ENCODE measurements at regions not wholly inside any gene's neighbourhood (a gene's known extent, or its start where the extent isn't known, plus 50 kb on each side); places are given as distances from the start of the nearest gene placed in this dataset.
"Not testable (repeated sequence)": the region's sequence is repeated elsewhere in the genome, so short reads cannot be mapped to it uniquely, and the experiment has no call there.

DNA sequence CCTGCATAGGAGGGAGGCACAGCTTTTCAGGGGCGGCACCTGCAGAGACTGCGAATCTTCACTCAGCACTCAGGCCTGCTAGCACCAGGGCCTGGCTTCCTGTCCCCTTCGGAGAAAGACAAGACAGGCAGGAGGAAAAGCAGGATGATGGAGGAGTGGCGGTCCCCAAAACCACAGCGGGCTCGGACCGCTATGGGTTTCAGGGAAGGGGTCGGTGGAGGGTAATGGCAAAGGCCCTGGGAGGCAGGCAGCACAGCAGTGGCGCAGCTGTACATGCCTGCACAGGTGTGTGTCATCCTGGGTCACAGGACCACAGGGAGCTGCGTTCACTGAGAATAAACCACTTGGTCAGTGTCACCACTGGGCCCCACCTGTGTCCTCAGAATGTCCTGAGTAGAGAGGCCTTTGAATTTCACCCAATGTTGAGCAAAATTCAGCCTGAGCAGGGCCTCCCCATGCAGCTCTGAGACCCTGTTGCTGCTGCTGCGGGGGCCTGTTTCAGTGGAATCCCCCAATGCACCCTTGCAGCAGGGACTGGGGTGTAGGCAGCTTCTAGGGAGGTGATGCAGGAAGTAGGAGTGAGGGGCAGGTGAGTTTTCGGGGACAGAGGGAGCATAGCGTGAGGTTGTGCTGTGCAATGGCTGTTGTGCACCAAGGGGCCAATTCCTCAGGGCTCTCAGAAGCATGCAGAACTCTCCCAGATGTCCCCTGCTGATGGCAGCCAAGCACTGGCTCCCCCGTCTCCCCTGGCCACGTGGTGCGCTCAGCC lies 90.6 kb upstream of the PPP2R2D start:
- no peak for DNase-seq

- no peak for DNase-seq
Observed at GRCh38 chr10:131810805-131811629, 89.8 kb upstream of the PPP2R2D start.

DNA sequence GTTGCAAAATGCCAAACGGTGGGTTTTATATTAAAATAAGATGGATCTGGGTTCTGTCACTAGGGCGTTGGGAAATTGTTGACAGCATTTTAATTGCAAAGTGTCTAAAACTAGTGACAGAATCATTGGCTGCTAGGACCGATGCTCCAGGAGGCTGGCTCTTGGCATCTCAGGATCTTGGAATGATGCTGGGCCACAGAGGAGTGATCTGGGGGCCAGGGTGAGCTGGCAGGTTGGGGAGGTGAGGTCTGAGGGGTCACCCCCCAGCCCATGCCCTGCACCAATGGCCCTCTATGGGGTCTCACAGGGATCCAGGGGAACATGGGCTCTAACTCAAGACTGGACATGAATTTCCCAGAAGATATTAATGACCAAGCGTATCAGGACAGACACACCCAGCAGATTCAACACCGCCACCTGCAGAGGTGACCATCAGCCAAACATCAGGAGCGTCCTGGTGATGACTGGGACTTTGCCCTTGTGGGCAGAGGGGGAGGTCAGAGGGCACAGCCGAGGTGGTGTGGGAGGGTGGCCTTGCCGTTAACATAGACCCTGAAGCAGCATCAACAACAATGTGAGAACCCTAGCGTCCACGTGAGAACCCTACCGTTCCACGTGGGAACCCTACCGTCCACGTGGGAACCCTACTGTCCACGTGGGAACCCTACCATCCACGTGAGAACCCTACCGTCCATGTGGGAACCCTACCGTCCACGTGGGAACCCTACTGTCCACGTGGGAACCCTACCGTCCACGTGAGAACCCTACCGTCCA lies 89.0 kb upstream of the PPP2R2D start:
- no peak for DNase-seq

DNA sequence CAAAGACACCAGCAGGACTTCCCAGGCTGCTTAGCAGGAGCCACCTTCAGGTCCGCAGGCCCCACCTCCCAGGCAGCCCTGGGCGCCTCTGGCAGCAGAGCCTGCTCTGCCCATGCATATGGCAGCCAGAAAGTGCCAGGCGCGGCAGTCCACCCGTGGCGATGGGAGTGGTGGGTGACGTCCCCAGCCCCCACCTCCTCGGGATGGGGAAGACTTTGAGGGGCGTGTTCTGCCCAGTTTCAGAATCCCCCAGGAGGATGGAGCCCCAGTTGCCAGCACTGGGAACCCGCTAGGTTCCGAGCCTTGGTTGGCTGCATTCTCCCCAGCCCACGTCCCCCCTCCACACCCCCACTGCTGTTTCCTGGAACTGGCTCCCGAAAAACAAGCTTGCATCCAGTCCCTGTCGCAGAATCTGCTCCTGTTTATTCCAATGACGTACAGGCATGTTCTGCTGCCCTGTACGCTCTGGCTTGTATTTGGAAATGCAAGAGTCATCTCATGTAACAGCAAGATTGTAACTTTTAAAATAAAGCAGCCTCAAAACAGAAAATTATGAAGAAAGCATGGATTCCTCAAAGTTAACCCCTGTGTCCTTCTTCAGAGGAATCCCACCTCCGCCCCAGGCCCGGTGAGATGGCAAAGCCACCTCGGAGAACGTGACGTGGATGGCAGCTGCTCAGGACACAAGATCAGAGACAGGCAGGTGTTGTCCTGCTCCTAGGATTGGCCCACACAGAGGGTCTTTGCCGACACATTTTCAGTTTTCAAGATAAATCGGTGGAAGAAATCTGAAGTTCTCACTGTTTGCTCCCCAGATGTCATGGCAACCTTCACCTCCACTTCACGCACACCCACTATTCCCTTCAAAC lies 87.8 kb upstream of the PPP2R2D start:
- DNase-seq, result peak; percentile 3

DNA sequence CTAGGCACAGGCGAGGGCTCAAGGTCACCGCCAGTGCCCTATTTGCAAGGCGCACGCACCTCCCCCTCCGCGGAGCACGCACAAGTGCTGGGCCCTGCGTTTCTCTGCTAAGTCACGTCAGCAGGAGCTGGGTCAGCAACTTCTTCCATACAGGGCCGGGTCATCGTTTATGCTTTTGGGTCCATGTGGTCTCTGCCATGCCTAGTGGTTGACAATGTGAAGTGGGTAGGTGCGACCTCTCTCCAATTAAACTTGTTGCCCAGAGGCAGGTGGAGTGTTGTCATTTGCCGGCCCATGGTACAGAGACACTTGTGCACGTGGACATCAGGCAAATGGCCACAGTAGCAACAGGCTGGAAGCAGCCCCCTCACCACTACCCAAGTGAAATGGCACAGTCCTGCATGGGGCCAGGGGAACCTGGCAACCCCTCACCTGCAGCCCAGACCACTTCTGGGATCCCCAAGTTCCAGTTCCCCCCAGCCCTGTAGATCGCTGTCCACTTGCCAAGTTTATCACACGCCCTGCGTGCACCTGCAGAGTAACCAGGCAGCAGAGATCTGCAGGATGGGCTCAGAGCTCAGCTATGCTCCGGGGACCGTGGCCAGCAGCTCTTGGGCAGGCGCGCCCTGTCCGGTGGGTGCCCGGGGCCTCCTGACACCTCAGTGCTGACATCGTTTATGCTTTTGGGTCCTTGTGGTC lies 86.1 kb upstream of the PPP2R2D start:
- DNase-seq, result peak; percentile 4

DNA sequence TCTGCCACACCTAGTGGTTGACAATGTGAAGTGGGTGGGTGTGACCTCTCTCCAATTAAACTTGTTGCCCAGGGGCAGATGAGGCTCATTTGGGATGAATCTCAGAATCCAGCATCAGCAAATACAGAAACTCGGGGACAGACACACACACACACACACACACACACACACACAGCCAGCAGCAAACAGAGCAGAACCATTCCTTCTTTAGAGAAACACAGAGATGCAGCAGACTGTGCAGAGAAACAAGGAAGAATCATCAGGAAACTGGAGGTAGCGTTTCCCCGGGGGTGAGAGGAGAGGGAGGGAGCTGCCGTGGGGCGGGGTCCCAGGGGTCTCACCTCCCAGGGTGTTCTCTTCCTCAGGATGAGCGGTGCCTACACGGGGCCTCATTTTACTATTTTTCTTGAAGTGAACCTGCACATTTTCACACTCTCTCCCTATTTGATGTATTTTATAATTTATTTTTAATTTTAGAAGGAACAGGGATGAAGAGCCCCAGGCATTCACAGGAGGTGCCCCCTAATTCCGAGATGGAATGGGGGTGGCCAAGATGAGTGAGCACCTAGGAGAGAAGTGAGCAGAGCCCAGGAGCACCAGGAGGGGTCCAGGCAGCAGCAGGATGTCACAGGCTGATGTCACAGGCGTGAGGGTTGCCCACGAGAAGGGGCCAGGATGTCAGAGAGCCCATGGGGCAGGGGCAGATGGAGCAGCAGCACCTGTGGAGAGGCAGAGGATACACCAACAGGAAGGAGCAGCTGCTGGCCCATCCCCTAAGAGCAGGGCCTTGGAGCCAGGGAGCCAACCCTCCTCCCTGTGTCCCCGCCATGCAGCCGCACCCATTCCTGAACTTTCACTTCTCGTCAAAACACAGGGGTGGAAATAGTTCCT lies 85.3 kb upstream of the PPP2R2D start:
- peak; percentile 5 for DNase-seq

DNA sequence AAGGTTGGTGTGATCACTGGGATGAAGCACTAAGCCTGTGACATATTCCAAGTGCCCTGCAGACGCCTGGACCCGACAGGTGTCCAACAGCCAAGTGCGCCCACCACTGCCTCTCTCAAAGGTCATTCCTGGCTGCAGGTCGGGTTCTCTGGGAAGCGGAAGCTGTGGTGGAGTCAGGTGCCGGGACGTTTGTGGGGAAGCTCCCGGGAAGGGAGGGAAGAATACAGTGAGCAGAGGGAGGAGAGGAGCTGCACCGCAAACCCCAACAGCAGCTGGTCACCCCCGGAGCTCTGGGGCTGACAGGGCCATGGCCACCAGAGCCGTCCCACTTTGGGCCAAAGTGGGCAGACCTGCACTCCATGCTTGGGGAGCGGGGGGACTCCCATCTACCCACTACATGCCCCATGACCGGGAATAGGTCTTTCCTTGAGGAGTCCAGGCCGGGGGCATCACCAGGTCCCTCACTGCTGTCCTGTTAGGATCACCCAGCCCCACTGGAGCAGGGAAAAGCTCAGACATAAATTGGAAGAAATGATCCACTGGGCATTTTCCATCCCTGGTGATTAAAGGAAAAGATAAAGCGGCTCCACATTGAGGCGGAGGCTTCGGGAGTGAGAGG lies 84.5 kb upstream of the PPP2R2D start:
- peak; percentile 9 for DNase-seq

DNA sequence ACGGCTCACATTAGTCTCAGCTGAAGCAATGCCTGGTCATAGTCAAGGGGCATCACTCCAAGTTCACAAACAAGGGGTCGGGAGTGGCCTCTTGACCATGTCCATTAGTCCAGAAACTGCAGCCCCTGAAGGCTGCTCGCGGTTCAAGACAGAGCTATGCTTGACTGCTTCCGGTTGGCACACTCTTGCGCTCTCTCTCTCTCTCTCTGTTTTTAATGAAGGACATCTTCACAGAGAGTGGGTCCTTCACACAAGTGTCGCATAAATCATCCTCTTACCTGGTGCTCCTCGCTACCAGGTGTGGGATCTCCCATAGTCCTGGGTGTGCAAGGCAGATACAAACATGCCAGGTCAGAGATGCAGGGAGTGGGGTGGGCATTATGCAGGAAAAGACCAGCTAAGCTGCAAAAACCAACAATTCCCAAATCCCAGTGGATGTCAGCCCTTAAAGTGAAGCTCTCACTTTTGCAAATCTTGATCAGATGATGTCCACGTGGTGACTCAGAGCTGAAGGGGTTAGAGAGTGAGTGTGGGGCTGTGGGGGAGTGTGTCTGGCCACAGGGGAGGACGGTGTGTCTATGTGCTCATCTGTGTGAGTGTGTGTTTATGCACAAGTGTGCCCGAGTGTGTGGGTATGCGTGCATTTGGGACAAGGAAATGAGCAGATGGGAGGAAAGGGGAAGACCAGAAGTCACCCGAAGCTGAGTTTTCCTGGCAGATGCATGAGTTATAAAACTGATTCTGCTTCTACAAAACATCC lies 83.7 kb upstream of the PPP2R2D start:
- peak; percentile 12 for DNase-seq

DNA sequence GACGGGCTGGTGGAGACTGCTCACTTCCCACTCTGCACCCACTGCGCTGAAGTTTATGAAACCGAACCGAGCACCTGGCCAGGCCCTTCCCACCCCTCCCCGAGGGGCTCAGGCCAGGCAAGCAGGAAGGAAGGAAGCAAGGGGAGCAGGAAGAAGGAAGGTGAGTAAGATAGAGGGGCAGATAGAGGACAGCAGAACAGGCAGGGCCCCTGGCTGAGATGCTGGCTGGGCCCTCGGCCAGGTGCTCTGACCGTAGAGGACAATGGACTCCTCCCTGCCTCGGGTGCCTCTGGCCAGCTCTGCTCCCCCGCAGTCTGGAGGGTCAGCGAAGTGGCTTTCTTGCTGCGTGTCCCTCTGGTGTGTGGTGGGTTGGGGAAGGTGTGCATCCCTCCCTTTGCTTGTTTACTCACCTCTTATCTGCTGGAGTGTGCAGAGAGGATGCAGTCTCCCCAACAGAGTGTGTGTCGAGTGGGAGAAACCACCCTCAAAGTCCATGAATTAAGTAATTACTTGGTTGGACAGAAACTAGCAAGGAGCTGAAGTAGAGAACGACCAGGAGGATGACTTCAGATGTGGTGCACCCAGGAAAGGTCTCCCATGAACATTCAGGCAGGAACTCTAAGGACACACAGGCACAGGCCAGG lies 82.8 kb upstream of the PPP2R2D start:
- DNase-seq, result peak; percentile 13

DNA sequence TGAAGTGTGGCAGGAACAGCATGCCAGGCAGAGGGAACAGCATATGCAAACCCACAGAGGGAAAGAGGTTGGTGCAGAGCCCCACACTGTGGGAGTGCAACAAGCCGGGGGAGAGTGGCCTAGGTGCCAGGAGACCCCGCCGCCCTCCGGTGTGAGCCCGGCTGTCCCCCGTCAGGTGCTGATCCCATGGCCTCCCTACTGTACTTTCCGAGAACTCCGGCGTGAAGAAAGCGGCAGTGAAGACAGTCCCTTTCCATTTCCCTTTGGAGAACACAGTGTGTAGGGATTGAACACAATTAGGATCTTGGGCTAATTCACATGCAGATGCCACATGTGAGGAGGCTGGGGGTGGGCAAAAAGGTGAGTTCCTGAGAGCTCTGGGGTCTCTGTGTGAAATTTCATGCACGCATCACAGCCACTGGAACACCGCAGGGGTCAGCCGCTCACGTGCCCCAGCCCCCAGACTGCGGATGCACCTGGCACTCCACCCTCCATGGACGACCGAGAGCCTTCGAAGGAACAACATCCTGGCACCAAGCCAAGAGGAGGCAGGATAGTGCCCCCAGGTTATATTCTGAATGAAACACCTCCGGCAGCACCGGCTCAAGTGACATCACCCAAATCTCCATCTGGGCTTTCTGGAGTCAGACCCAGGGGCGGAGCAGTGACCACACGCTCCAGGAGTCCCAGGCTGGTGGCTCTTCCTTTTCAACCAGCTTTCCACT lies 82.1 kb upstream of the PPP2R2D start:
- peak; percentile 5 for DNase-seq

GRCh38 chr10:131819241-131820072 lies 81.4 kb upstream of the PPP2R2D start:
- peak; percentile 1 for DNase-seq

- DNase-seq, result peak; percentile 1
Observed at GRCh38 chr10:131820626-131821025, 80.2 kb upstream of the PPP2R2D start.

DNA sequence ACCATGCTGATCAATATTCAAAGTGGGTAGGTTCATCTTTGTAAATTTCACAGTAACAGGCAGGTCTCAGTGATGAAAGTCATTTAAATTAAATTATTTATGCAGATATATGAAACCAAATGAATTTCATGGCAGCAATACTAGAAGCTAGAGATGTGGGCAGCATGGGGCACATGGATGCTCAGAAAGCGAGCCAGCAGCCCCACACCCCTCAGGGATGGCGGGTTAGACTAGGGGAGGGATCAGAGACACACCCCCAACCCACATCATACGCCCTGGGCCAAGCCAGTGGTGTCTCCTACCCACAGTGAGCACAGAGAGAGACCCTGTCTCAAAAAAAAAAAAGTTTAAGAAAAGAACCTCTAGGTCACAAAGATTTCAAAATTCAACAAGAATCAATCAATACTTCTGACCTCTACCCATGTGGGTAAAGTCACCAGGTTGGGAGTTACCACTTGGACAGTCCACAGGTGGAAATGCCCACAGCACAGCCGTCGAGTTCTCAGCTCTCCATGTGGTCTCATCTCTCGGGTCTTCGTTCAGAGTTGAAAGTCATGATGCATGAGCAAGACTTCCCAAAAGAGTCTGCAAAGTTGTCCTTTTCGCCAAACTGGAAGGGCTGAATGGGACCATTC lies 79.3 kb upstream of the PPP2R2D start:
- peak; percentile 1 for DNase-seq

GRCh38 chr10:131822013-131822691 lies 78.7 kb upstream of the PPP2R2D start:
- no peak for DNase-seq

- DNase-seq, result no peak
Observed at GRCh38 chr10:131822692-131823245, 78.0 kb upstream of the PPP2R2D start.

- DNase-seq, result not testable (repeated sequence)
Observed at GRCh38 chr10:131823601-131824099, 77.2 kb upstream of the PPP2R2D start.

Data from 8988T (cell line).